A673 (cell line): ENCODE measurements at regions not wholly inside any gene's neighbourhood (a gene's known extent, or its start where the extent isn't known, plus 50 kb on each side); places are given as distances from the start of the nearest gene placed in this dataset.

Experiments
- BruUV-seq: library from RNA; stranded (reverse); fragments of 400-500 nt; replicated peaks from 2 replicates; lab custom pipeline; 2021; lab: Mats Ljungman, UMichigan
- CTCF ChIA-PET: fragments of 300-600 bp; sonication (Branson Sonifier 250); formaldehyde crosslinking; loops from one replicate; lab custom pipeline; 2022; ENCODE audit warnings: antibody characterized with exemption; lab: Charles Lee
- POLR2A ChIA-PET: fragments of 300-600 bp; sonication (Branson Sonifier 250); formaldehyde crosslinking; loops from one replicate; lab custom pipeline; 2022; ENCODE audit warnings: antibody characterized with exemption; ENCODE audit not compliant: low non-redundant PET; lab: Charles Lee
- DNase-seq: peaks from one replicate; pipeline ENCODE4 v3.0.0-alpha.2; 2015; ENCODE audit warnings: low spot score
- H3K27ac ChIP-seq: fragments of 200-600 bp; sonication (generic); 2 replicates; pipeline ENCODE4 v1.5.1; 2016; ENCODE audit warnings: mixed run types, low read depth, mild to moderate bottlenecking, mixed read lengths, antibody characterized with exemption, low read length; ENCODE audit not compliant: poor library complexity, severe bottlenecking
- H3K27me3 ChIP-seq: fragments of 200-600 bp; sonication (generic); replicated peaks from 2 replicates; pipeline ENCODE4 v1.6.1; 2017; ENCODE audit warnings: mixed run types, low read depth, mild to moderate bottlenecking, mixed read lengths, antibody characterized with exemption, low read length; ENCODE audit not compliant: insufficient read depth, poor library complexity
- H3K36me3 ChIP-seq: fragments of 200-600 bp; sonication (generic); 2 replicates; pipeline ENCODE4 v1.6.1; 2016; ENCODE audit warnings: mixed run types, mild to moderate bottlenecking, mixed read lengths, antibody characterized with exemption, low read length; ENCODE audit not compliant: insufficient read depth, poor library complexity, severe bottlenecking
- H3K4me1 ChIP-seq: fragments of 200-600 bp; sonication (generic); 2 replicates; pipeline ENCODE4 v1.6.1; 2017; ENCODE audit warnings: mixed run types, mild to moderate bottlenecking, mixed read lengths, antibody characterized with exemption, low read length; ENCODE audit not compliant: insufficient read depth, poor library complexity, severe bottlenecking
- H3K4me3 ChIP-seq: fragments of 200-600 bp; sonication (generic); 2 replicates; pipeline ENCODE4 v1.5.1; 2016; ENCODE audit warnings: low read depth, mixed run types, mild to moderate bottlenecking, mixed read lengths, low read length; ENCODE audit not compliant: poor library complexity, severe bottlenecking
- H3K9me3 ChIP-seq: fragments of 200-600 bp; sonication (generic); 2 replicates; pipeline ENCODE4 v1.6.1; 2016; ENCODE audit warnings: mixed run types, low read depth, mild to moderate bottlenecking, mixed read lengths, antibody characterized with exemption, low read length; ENCODE audit not compliant: poor library complexity, severe bottlenecking
- EZH2 ChIP-seq: fragments of 200-600 bp; sonication (generic); IDR thresholded peaks from 2 replicates; pipeline ENCODE4 v1.6.1; 2017; ENCODE audit warnings: borderline replicate concordance, low read depth, mild to moderate bottlenecking, mixed read lengths, antibody characterized with exemption, low read length; ENCODE audit not compliant: poor library complexity, severe bottlenecking
- intact Hi-C: fragments of 100-400 bp; cut with micrococcal nuclease; formaldehyde crosslinking; loops from one replicate; pipeline ENCODE4 v1.10.0; 2022; ENCODE audit not compliant: unreplicated experiment
- TF ChIP-seq, protein P1 (sequence below): fragments of 300-800, 200-600 bp; sonication (generic); conservative IDR thresholded peaks from 2 replicates; pipeline ENCODE4 v1.5.1; 2017; ENCODE audit warnings: low read depth, mild to moderate bottlenecking, antibody characterized with exemption, low read length, moderate library complexity, mixed read lengths

DNA sequence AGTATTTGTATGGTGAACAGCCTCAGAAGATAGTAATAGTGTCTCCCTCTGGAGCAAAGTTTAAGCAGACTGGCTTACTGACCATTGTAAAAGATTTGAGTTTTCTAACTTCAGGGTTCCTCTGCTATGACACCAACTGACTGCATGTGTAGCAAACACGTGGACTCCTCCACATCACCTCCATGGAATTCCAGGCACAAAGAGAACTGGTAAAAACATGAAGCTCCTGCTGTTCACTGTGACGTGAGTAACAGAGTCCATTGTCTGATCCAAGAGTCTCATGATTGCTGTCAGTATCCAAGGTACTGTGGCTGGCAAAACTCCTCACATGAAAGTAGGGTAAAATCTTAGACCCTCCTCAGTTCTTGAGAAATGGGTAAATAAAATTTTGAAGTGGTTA, 107.6 kb upstream of the FAM9B start:
- Histone ChIP-seq H3K36me3 (no peaks in the 10 kb centered on the region), H3K27me3 (no peaks in the 10 kb centered on the region), H3K9me3 (no peaks in the 10 kb centered on the region), H3K27ac (no peak overlapping the region), H3K4me1 (peaks cover 12% of the 10 kb centered on the region), H3K4me3 (no peak overlapping the region)
- POLR2A ChIA-PET, result interaction anchor here (0.7 kb wide), 1 partner anchor 358 kb away, joined by 4 read pairs; no protein-coding TSS in a partner anchor
- TF ChIP-seq, protein P1, sequence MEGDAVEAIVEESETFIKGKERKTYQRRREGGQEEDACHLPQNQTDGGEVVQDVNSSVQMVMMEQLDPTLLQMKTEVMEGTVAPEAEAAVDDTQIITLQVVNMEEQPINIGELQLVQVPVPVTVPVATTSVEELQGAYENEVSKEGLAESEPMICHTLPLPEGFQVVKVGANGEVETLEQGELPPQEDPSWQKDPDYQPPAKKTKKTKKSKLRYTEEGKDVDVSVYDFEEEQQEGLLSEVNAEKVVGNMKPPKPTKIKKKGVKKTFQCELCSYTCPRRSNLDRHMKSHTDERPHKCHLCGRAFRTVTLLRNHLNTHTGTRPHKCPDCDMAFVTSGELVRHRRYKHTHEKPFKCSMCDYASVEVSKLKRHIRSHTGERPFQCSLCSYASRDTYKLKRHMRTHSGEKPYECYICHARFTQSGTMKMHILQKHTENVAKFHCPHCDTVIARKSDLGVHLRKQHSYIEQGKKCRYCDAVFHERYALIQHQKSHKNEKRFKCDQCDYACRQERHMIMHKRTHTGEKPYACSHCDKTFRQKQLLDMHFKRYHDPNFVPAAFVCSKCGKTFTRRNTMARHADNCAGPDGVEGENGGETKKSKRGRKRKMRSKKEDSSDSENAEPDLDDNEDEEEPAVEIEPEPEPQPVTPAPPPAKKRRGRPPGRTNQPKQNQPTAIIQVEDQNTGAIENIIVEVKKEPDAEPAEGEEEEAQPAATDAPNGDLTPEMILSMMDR, result no peak
- no peak for TF ChIP-seq EZH2
- DNase-seq, result no peak
- intact Hi-C loops, result loop anchor here (10.0 kb wide), 2 partner anchors 203 to 323 kb away; partner anchors contain the start of gene TBL1X
- BruUV-seq, result no TSS peak
- CTCF ChIA-PET, result no interaction called here

DNA sequence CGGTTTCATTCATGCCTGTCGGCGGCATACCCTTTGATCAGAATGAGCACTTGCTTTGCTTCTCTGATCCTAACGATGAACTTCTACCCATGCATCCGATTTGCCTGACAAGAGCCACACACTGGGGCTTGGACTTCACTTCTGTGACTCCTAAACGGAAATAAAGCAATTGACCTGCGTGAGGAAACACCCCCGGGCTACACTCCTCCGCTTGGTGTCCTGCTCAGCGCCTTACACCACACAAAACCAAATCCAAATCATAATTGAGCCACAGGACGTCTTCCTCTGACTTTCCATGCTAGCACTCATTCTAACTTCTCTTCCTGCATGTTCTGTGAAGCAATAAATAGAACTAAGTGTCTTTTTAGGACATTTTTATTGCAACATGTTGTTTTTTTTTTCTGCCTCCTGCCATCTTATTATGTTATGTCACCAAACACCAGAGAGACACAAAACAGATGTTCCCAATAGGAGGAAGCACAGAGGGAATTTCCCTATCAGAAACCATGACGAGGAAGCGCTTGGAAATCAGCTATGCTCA, 110.8 kb upstream of the FAM9B start:
- H3K27ac ChIP-seq, result no peak overlapping the region
- peaks cover 26% of the 10 kb centered on the region for H3K4me1 ChIP-seq
- no peaks in the 10 kb centered on the region for H3K36me3 ChIP-seq
- CTCF ChIA-PET, result no interaction called here
- H3K4me3 ChIP-seq, result no peak overlapping the region
- H3K9me3 ChIP-seq, result no peaks in the 10 kb centered on the region
- TF ChIP-seq, protein P1, result no peak
- no peak for TF ChIP-seq EZH2
- intact Hi-C loops, result loop anchor here (10.0 kb wide), 2 partner anchors 200 to 320 kb away; partner anchors contain the start of gene TBL1X
- peak; percentile 93 for DNase-seq
- no peaks in the 10 kb centered on the region for H3K27me3 ChIP-seq
- BruUV-seq, result no TSS peak
- POLR2A ChIA-PET, result no interaction called here

DNA sequence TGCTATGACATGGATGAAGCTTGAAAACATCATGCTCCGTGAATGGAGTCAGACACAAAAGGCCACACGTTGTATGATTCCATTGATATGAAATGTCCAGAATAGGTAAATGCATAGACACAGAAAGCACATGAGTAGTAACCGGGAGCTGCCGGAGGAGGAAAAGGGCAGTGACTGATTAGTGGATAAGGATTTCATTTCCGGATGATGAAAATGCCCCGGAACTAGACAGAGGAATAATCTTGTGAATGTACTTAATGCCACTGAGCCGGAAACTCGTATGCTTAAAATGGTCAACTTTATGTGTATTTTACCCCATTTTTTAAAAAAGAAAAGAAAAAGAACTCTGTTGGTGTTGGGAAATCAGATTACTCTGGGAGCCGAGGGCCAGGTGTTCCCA, 112.7 kb upstream of the FAM9B start:
- no peak for DNase-seq
- no TSS peak for BruUV-seq
- no peak for TF ChIP-seq EZH2
- TF ChIP-seq, protein P1, result no peak
- H3K4me3 ChIP-seq, result no peak overlapping the region
- ChIA-PET CTCF (no interaction called here), POLR2A (no interaction called here)
- peaks cover 7% of the 10 kb centered on the region for H3K9me3 ChIP-seq
- peaks cover 29% of the 10 kb centered on the region for H3K4me1 ChIP-seq
- H3K27ac ChIP-seq, result no peak overlapping the region
- intact Hi-C loops, result loop anchor here (10.0 kb wide), 2 partner anchors 198 to 318 kb away; partner anchors contain the start of gene TBL1X
- H3K36me3 ChIP-seq, result no peaks in the 10 kb centered on the region
- no peaks in the 10 kb centered on the region for H3K27me3 ChIP-seq
